Breast epithelium (tissue), 4 donors: ENCODE measurements at regions not wholly inside any gene's neighbourhood (a gene's known extent, or its start where the extent isn't known, plus 50 kb on each side); places are given as distances from the start of the nearest gene placed in this dataset.

Source experiments
- DNase-seq, 2 donors: peaks; one replicate each; pipeline ENCODE4 v3.0.0-alpha.2; 2019; ENCODE audit warnings: low spot score in 2 of 2
- H3K27ac ChIP-seq, 2 donors: fragments of 200-600 bp; sonication (generic) in 1 of 2; one replicate each; pipeline ENCODE4 v1.5.1; 2016 to 2019; ENCODE audit warnings: mild to moderate bottlenecking in 1 of 2
- H3K27me3 ChIP-seq, 2 donors: fragments of 200-600 bp; sonication (generic) in 1 of 2; one replicate each; pipeline versions ENCODE4 v1.5.1 to v1.6.0; 2017 to 2019; ENCODE audit warnings: control low read depth in 1 of 2, mild to moderate bottlenecking in 1 of 2
- H3K36me3 ChIP-seq: fragments of 200-600 bp; one replicate; pipeline ENCODE4 v1.5.1; 2019
- H3K4me1 ChIP-seq, 2 donors: fragments of 200-600 bp; sonication (generic); one replicate each; pipeline ENCODE4 v1.5.1; 2016 to 2019; ENCODE audit warnings: control low read depth in 1 of 2
- H3K4me3 ChIP-seq, 3 donors: fragments of 200-600 bp; sonication (generic); 1 replicate in 2 of 3; 2 replicates in 1 of 3; pipeline ENCODE4 v1.5.1; 2016 to 2019; ENCODE audit warnings: mild to moderate bottlenecking in 3 of 3, moderate library complexity in 2 of 3
- H3K9me3 ChIP-seq, 2 donors: fragments of 200-600 bp; sonication (generic) in 1 of 2; one replicate each; pipeline ENCODE4 v1.5.1; 2016 to 2019; ENCODE audit warnings: control low read depth in 1 of 2
- POLR2A ChIP-seq: fragments of 450-650 bp; IDR thresholded peaks from one replicate; pipeline ENCODE4 v1.6.1; 2016; ENCODE audit warnings: antibody characterized with exemption, mild to moderate bottlenecking, moderate library complexity
- POLR2AphosphoS5 ChIP-seq, 3 donors: sonication (generic); formaldehyde crosslinking; IDR thresholded peaks; one replicate each; pipeline ENCODE4 v1.6.1; 2017; ENCODE audit warnings: antibody characterized with exemption in 3 of 3
- intact Hi-C: fragments of 100-400 bp; cut with DNase I; formaldehyde crosslinking; loops from one replicate; pipeline ENCODE4 v1.15.1; 2023; ENCODE audit warnings: low total_unique reads
- TF ChIP-seq, protein P1 (sequence below), 3 donors: fragments of 450-650 bp; IDR thresholded peaks; one replicate each; pipeline ENCODE4 v1.5.1; 2016 to 2017; ENCODE audit warnings: antibody characterized with exemption in 3 of 3, mild to moderate bottlenecking in 3 of 3, moderate library complexity in 3 of 3

DNA sequence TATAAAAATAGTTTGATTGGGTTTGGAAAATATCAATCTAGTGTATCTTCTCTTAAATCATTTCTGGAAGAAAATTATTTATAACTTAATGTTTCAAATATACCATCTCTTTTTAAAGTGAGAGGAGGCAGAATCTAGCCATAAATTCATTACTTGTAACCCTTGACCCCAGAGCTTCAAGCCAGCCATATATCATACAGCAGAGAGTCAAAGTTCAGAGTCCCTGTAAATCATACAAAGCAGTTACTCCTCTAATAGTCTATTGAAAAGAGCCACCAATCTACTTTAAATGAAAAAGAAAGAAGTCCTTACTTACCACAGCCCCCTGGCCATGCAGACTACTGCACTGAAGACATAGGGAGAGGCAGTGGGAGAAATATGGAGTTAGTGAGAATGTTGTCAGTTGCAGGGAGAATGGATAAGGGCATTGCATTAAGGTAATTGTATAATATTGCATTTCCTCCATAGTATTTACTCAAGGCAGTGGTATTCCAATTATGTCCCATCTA lies 229.5 kb downstream of the NKX6-1 start:
- TF ChIP-seq POLR2AphosphoS5 (IDR thresholded peaks at IDR 0.05): no peak
- TF ChIP-seq, protein P1, sequence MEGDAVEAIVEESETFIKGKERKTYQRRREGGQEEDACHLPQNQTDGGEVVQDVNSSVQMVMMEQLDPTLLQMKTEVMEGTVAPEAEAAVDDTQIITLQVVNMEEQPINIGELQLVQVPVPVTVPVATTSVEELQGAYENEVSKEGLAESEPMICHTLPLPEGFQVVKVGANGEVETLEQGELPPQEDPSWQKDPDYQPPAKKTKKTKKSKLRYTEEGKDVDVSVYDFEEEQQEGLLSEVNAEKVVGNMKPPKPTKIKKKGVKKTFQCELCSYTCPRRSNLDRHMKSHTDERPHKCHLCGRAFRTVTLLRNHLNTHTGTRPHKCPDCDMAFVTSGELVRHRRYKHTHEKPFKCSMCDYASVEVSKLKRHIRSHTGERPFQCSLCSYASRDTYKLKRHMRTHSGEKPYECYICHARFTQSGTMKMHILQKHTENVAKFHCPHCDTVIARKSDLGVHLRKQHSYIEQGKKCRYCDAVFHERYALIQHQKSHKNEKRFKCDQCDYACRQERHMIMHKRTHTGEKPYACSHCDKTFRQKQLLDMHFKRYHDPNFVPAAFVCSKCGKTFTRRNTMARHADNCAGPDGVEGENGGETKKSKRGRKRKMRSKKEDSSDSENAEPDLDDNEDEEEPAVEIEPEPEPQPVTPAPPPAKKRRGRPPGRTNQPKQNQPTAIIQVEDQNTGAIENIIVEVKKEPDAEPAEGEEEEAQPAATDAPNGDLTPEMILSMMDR (IDR thresholded peaks at IDR 0.05): no peak
- no peak for TF ChIP-seq POLR2A
- H3K36me3 ChIP-seq: no peaks in the 10 kb centered on the region
- no peaks in the 10 kb centered on the region for H3K4me1 ChIP-seq
- intact Hi-C loops: no loop called here
- H3K4me3 ChIP-seq: no peak overlapping the region
- no peak overlapping the region for H3K27ac ChIP-seq
- no peaks in the 10 kb centered on the region for H3K9me3 ChIP-seq
- no peaks in the 10 kb centered on the region for H3K27me3 ChIP-seq
- no peak for DNase-seq

DNA sequence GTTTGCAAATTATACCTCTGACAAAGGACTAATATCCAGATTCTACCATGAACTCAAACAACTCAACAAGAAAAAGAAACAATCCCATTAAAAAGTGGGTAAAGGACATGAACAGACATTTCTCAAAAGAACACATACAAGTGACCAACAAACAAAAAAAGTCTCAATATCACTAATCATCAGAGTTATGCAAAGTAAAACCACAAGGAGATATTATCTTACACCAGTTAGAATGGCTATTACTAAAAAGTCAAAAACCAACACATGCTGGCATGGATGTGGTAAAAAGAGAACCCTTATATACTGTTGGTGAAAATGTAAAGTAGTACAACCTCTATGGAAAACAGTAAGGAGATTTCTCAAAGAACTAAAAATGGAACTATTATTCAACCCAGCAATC lies 234.4 kb downstream of the NKX6-1 start:
- Histone ChIP-seq H3K27me3 (no peaks in the 10 kb centered on the region), H3K4me3 (no peak overlapping the region), H3K9me3 (peaks cover 7 to 10% of the 10 kb centered on the region in 2 donors), H3K4me1 (no peaks in the 10 kb centered on the region), H3K27ac (no peak overlapping the region), H3K36me3 (no peaks in the 10 kb centered on the region)
- TF ChIP-seq, protein P1 (IDR thresholded peaks at IDR 0.05): no peak
- TF ChIP-seq POLR2AphosphoS5 (IDR thresholded peaks at IDR 0.05) (no peak), POLR2A (no peak)
- intact Hi-C loops: no loop called here
- no peak for DNase-seq

DNA sequence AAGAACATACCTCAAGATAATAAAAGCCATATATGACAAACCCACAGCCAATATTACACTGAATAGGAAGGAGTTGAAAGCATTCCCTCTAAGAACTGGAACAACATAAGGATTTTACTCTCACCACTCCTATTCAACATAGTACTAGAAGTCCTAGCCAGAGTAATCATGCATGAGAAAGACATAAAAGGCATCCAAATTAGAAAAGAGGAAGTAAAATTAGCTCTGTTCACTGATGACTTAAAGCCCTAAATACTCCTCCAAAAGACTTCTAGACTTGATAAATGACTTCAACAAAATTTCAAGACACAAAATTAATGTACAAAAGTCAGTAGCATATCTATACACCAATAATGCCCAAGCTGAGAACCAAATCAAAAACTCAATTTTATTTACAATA lies 235.7 kb downstream of the NKX6-1 start:
- no peaks in the 10 kb centered on the region for H3K27me3 ChIP-seq
- H3K9me3 ChIP-seq: peaks cover 7 to 19% of the 10 kb centered on the region in 2 donors
- intact Hi-C loops: no loop called here
- no peak for DNase-seq
- no peak for TF ChIP-seq POLR2A
- TF ChIP-seq POLR2AphosphoS5 (IDR thresholded peaks at IDR 0.05): no peak
- TF ChIP-seq, protein P1 (IDR thresholded peaks at IDR 0.05): no peak
- H3K36me3 ChIP-seq: no peaks in the 10 kb centered on the region
- no peak overlapping the region for H3K4me3 ChIP-seq
- H3K27ac ChIP-seq: no peak overlapping the region
- H3K4me1 ChIP-seq: no peaks in the 10 kb centered on the region

DNA sequence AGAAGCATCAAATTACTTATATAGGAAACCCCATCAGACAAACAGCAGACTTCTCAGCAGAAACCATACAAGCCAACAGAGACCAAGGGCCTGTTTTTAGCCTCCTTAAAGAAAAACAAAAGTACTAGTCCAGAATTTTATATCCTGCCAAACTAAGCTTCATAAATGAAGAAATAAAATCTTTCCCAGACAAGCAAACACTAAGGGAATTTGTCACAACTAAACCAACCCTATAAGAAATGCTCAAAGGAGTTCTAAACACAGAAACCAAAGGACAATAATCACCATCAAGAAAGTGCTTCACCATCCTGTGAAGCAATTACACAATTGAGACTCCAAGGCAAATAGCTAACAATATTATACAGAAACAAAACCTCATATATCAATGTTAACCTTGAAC lies 238.6 kb downstream of the NKX6-1 start:
- Histone ChIP-seq H3K27ac (no peak overlapping the region), H3K4me1 (no peaks in the 10 kb centered on the region), H3K4me3 (no peak overlapping the region), H3K36me3 (no peaks in the 10 kb centered on the region), H3K9me3 (peaks cover 7 to 19% of the 10 kb centered on the region in 2 donors), H3K27me3 (no peaks in the 10 kb centered on the region)
- intact Hi-C loops: no loop called here
- DNase-seq: no peak
- TF ChIP-seq, protein P1 (IDR thresholded peaks at IDR 0.05): no peak
- no peak for TF ChIP-seq POLR2AphosphoS5 (IDR thresholded peaks at IDR 0.05)
- TF ChIP-seq POLR2A: no peak

DNA sequence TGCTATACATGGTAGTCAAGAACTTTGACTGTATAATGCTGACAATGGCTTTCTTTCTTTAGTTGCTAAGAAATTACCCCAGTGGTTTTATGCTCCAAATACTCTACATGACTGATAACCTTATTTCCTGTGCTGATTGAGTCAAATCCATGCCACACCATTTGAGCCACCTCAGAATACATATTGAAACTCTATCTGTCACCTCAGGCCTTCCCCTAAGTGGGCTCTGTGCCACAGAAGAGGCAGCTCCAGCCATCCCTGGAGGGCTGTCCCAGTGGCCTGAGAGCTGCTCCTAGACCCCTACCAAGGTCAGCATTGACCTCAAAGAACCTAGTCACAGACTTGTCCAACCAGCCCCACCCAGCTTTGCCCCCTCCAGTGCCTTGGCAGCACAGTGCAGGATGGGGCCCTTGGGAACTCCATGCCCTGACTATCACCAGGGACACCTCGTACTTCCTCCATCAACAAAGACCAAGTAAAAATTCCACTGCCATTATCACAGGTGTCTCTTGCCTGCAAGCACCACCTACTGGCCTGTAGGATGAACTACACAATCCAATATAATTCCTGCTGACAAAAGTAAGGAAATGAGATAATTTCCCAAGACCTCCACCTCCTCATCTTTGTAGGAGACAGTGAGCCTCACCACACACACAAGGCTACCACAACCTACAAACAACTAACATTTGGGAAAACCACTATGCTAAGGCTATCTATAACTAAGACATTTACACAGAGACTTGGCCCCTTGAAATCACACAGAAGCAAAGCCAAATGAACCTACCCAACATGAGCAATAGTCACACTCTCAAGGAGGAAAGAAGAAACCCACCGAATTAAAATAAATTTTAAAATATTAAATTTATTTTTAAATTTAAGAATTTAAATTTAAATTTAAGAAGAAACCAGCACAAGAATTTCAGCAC lies 239.9 kb downstream of the NKX6-1 start:
- TF ChIP-seq, protein P1 (IDR thresholded peaks at IDR 0.05): peak in 2 of 3 donors; percentile 37 to 39
- no peak for TF ChIP-seq POLR2A

More for the DNA sequence above, 239.9 kb downstream of the NKX6-1 start:
- peaks cover 7 to 19% of the 10 kb centered on the region in 2 donors for H3K9me3 ChIP-seq
- no peaks in the 10 kb centered on the region for H3K4me1 ChIP-seq
- intact Hi-C loops: no loop called here
- no peaks in the 10 kb centered on the region for H3K27me3 ChIP-seq
- no peak overlapping the region for H3K27ac ChIP-seq
- no peaks in the 10 kb centered on the region for H3K36me3 ChIP-seq
- no peak overlapping the region for H3K4me3 ChIP-seq
- no peak for DNase-seq
